Activated naive CD4-positive, alpha-beta T cell (primary cell): ENCODE measurements at regions not wholly inside any gene's neighbourhood (a gene's known extent, or its start where the extent isn't known, plus 50 kb on each side); places are given as distances from the start of the nearest gene placed in this dataset.
"Not testable (repeated sequence)": the region's sequence is repeated elsewhere in the genome, so short reads cannot be mapped to it uniquely, and the experiment has no call there.

Source experiments
- DNase-seq, 4 experiments: peaks; one replicate each; lab custom pipeline; 2025; lab: John Stamatoyannopoulos, UW

DNA sequence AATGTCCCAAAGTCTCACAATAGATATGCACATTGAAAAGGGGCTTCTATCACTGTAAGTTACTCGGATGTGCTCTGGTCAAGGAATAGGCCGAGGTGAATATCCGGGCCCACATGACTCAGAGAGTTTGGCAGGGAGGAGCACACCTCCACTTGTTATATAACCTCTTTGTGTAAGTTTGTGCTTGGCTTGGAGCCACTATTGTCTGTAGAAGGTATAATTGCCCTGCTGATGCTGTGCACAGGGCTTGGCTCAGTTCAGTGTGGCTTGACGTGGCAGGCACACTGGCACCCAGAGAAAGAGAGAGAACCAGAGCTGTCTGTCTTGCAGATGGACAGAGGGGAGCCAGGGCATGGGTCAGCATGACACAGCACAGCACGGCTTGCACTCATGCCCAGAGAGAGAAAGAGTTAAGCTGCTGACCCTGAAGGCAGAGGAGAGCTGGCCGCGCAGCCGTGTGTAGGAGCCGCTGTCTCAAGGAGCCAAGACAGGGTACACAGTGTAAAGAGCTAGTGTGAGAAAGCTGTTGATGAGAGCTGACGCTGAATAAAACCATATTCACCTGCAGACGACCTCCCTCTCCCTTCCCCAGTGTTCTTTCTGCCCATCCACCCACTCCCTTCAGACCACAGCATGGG, 482.5 kb downstream of the C6orf118 start:
- DNase-seq, result no peak

GRCh38 chr6:164825386-164825785, 484.0 kb downstream of the C6orf118 start:
- DNase-seq, result no peak

DNA sequence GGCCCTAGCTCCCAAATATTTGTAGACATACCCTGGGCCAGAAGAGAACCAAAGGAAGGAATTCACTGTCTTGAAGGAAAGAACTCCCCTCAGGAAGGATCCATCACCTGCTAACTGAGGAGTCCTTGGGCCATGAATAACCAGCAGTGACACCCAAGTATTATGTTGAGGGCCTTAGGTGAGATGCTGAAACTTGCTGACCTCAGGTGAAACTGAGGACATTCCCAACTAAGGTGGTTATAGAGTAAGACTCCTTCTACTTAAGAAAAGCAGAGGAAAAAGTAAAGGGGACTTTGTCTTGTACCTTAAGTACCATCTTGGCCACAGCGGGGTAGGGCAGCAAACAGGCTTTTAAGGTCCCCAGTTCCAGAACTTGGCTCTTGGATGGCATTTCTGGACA, 491.7 kb downstream of the C6orf118 start:
- no peak for DNase-seq

DNA sequence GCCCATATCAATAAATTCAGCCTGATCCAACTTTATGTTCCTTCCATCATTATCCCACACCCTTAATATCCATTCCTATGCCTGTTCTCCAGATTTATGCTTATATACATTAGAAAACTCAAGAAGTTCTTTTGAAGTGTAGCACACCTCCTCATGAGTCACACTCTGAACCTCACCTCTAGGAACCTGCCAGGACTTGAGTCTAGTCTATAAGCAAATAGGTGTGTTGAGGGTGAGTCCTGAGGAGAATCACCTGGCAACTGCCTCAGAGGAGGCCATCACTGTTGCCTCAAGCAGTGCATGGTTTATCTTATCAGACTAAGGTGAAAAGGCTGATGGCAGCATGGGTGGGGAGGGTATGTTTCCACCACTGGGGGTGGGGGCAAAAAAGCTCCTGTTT, 496.7 kb downstream of the C6orf118 start:
- DNase-seq, result no peak

DNA sequence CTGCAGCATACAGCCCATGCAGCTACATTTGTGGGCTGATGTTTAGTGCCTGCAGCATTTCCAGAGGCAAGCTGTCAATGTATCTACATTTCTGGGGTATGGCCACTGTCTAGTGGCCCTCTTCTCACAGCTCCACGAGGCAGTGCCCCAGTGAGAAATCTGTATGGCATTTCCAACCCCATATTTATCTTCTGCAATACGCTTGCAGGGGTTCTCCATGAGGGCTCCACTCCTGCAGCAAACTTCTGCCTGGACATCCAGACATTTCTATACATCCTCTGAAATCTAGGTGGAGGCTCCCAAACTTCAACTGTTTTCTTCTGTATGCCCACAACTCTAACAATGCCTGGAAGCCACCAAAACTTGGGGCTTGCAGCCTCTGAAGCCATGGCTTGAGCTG, 502.3 kb downstream of the C6orf118 start:
- DNase-seq, result no peak

GRCh38 chr6:164795056-164795815, 514.2 kb downstream of the C6orf118 start:
- no peak for DNase-seq

GRCh38 chr6:164792666-164793065, 516.7 kb downstream of the C6orf118 start:
- DNase-seq, result no peak

DNA sequence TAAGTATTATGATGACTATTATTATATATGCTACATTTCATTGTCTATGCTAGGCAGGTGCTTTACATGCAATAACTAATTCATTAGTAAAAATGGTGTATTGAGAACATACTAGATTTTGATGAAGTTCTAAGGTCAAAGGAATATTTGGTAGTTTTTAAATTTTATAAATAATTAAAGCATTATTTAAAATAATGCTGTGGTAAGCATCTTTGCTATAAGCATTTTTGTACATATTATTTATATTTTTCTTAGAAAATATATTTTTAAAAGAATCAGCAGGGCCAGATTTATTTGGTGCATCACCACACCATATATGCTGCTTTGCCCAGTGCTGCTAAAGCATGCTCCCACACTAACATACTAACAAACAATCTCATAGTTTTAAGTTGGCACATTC, 517.9 kb downstream of the C6orf118 start:
- DNase-seq, result no peak

DNA sequence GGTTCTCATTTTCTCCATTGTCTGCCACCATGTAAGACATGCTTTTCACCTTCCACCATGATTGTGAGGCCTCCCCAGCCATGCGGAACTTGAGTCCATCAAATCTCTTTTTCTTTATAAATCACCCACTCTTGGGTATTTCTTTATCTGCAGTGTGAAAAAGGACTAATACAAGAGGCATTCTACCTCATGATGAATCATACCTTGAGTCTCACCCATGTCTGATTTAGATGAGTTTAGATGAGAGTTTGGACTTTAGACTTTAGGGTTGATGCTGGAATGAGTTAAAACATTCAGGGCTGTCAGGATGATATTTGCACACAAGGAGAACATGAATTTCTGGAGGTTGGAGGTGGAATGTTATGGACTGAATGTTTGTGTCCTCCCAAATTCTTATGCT, 545.6 kb downstream of the C6orf118 start:
- no peak for DNase-seq

DNA sequence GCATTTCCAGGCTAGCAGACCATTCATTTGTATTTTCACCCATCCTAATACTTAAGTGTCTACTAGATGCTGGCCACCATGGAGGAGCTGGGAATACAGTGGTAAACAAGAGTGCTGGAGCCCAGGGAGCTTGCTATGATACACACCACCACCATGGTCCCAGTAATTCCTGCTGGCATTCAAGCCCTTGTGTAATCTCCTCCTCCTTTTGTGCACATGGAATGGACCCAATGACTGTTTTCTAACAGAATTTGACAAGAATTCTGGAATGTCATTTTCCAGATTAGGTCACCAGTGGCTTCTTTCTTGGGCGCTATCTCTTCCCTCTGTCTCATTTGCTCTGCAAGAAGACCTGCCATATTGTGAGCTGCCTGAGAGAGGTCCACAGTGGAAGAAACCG, 552.0 kb downstream of the C6orf118 start:
- no peak for DNase-seq

GRCh38 chr6:164756723-164757122, 552.7 kb downstream of the C6orf118 start:
- no peak for DNase-seq

DNA sequence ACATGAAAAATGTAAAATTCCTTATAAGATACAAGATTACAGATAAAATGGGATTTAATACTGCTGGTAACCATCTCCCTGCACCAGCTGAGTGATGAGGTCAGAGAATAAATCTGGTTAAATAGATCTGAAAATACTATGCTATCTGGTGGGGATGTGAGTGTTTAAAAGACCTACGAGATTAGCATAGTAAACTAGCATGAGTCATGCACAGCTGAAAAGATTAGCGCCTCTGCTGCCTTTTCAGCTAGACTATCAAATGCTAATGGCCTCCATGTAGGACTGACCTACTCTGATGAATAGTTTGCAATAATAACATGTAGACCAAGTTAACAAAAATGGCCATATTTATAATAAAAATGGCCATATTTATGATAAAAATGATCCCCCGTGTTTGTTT, 553.3 kb downstream of the C6orf118 start:
- DNase-seq, result no peak

DNA sequence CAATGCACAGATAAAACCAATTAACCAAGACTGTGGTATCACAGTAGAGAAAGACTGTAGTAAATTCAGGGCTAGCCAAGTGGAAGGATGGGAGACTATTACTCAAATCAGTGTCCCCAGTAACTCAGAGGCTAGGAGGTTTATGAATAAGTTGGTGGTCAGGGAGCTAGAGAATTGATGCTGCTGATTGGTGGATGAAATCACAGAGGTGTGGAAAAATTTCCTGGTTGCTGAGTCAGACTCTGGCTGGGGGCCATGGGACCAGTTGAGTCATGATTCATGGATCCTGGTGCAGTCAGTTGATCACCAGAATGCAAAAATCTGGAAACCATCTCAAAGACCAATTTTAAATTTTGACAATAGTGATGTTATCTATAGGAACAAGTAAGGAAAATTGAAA, 555.9 kb downstream of the C6orf118 start:
- no peak for DNase-seq

DNA sequence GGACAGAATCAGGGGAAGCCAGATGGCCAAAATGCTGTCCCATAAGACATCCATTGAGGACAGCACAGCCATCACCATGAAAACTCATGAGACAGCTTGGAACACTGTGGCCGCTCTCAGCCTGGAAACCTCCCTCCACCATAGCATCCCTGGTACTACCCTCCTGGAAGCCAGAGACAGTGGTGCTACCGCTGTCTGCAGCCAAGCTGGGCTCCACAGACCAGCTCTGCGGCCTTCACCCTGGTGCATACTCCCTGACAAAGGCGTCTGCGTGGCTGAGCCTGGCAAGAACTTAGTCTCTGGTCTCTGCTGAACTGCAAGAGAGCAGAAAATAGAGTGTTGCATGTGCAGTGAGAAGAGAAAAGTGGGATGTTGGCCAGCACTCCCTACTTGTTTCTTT, 558.0 kb downstream of the C6orf118 start:
- DNase-seq, result no peak

GRCh38 chr6:164750128-164750527, 559.3 kb downstream of the C6orf118 start:
- no peak for DNase-seq

DNA sequence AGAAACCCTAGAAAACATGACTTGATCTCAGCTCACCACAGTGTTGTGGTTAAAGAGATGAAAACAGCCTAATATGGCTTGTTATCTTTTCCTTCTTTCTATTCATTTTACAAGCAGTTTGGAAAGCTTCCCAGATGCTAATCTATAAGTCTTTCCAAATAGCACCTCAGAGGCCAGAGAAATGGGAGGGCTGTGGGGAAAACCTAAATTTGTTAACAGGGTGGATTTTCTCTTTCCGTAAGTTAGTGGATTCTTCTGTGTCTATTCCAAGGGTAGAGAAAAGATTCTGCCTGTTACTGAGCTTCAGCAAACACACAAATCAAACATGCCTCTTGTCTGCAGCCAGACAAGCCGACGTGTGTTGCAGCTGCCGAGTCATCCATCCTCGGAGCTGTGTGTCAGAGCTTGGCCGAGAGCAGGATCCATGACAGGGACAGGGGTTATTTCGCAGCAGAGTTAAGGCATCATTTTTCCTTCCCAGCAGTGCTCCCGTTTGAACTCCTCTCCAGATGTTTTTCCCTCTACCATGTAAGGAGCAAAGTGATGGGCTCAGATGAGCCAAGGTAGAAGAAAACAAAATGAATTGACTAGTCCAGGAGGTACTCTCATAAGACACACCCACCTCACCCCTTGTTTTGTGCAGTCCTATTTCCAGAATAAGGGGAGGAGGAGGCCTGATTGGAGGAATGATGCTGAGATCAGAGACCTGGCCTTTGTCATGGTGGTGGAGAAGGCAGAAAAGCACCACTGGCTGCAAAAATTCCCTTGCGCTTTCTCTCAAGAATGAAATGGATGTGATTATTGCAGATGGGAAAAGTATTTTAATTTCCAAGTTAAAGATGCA, 560.0 kb downstream of the C6orf118 start:
- no peak for DNase-seq

DNA sequence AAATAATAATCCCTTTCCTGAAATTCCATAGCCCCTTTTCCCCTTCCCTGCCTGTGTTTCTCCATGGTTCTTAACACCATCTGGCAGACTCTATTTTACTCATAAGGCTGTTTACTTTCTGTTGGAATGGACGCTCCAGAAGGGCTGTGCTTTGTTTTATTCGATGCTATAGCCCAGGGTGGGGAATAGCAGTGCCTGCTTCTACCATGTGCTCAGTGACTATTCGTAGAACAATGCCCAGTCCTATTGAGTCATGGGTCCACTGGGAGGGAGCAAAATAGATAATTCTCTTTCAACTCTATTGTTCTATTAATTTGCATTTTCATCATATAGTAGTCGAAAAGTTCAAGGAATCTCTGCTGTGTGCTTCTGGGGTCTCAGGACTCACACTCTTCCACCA, 565.1 kb downstream of the C6orf118 start:
- DNase-seq, result no peak

DNA sequence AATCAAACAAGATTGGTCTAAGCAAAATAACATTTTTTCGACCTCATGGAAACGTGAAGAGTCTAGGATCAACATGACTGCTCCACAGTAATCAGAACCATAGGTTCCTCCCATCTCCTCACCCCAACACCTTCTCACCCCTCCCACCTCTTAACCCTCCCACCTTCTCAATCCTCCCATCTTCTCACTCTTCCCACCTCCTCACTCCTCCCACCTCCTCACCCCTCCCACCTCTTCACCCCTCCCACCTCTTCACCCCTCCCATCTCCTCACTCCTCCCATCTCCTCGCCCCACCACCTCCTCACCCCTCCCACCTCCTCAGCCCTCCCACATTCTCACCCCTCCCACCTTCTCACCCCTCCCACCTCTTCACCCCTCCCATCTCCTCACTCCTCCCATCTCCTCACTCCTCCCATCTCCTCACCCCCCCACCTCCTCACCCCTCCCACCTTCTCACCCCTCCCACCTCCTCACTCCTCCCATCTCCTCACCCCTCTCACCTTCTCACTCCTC, 567.4 kb downstream of the C6orf118 start:
- DNase-seq, result no peak

DNA sequence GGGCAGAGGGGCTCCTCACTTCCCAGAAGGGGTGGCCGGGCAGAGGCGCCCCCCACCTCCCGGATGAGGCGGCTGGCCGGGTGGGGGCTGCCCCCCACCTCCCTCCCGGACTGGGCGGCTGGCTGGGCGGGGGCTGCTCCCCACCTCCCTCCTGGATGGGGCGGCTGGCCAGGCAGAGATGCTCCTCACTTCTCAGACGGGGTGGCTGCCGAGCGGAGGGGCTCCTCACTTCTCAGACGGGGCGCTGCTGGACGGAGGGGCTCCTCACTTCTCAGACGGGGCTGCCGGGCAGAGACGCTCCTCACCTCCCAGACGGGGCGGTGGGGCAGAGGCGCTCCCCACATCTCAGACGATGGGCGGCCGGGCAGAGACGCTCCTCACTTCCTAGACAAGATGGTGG, 573.3 kb downstream of the C6orf118 start:
- DNase-seq, result not testable (repeated sequence)

DNA sequence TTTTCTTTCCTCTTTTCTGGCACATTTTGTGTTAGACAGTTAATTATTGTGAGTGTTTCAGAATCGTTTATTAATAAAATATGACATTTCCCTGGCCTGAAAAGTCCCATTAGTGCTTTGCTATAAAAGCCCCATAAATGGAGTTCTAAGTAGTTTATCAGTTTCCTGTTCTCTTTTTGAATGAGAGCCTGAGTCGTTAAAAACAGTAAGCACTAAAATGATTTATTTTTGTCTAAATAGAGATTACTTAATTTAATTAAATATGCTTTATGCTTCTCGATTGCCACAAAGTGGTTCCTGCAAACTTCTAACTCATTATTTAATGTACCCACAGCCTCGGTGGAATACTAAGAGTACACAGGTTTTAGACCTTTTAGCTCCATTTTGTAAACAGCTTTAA, 577.9 kb downstream of the C6orf118 start:
- DNase-seq, result no peak

DNA sequence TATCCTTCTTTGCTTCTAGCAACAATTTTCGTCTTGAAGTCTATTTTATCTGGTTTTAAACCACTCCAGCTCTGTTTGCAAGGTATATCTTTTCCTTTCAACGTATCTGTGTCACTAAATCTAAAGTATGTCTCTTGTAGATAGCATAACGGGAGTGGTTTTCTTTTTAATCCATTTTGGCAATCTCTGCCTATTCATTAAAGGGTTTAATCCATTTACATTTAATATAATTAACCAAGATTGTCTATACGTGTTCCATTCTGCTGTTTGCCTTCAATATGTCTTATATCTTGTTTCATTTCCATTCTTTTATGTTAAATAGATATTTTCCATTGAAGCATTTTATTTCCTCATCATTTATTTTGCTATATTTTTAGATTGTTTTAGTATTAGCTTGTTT, 587.9 kb downstream of the C6orf118 start:
- DNase-seq, result no peak

- DNase-seq, result no peak
These were observed 608.9 kb downstream of the C6orf118 start for GRCh38 chr6:164700497-164700896.

DNA sequence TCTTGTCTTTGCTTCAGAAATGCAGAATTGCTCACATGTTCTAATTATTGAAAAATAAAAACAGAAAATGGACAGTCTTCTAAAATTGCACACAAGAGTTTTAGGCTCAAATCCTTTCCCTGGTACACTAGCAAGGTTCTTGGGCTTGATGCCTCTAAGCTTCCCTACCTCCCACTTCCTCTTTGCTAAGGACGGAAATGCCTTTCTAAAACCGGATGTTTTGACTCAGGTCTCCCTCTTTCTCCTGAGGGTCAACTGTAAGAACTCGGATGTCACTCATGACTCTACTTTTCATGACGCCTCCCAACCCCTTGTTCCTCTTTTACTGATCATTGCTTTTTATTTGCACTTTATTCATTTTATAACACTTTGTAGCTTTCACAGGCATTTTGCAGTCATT, 613.5 kb downstream of the C6orf118 start:
- DNase-seq, result no peak
